Activated naive CD4-positive, alpha-beta T cell treated with anti-CD3 and anti-CD28 coated beads, Interleukin-2, amount 50 U/mL, for 72 hours (primary cell): ENCODE measurements at regions not wholly inside any gene's neighbourhood (a gene's known extent, or its start where the extent isn't known, plus 50 kb on each side); places are given as distances from the start of the nearest gene placed in this dataset.

Source experiments
- ATAC-seq, 2 donors: fragments of 150-1000 bp; cut with Tn5 transposase; 2 replicates each; pipeline ENCODE4 v1.10.0; 2021; ENCODE audit warnings: mild to moderate bottlenecking in 2 of 2, moderate library complexity in 2 of 2
- DNase-seq, 2 donors: peaks; one replicate each; pipeline ENCODE4 v3.0.0; 2021 to 2022; ENCODE audit warnings: low spot score in 2 of 2
- H3K27ac Mint-ChIP-seq, 2 donors: one replicate each; pipeline ENCODE4 v1.8.0; 2022; ENCODE audit warnings: mild to moderate bottlenecking in 2 of 2, mixed read lengths in 2 of 2
- H3K36me3 Mint-ChIP-seq, 2 donors: one replicate each; pipeline ENCODE4 v1.8.0; 2022; ENCODE audit warnings: mixed read lengths in 2 of 2
- H3K9me3 Mint-ChIP-seq, 2 donors: one replicate each; pipeline ENCODE4 v1.8.0; 2022; ENCODE audit warnings: mixed read lengths in 2 of 2

GRCh38 chr1:112800289-112800688, 85.2 kb upstream of the PPM1J start:
- no peak for ATAC-seq
- Mint-ChIP-seq H3K36me3 (no peaks in the 10 kb centered on the region), H3K27ac (no peak overlapping the region), H3K9me3 (no peaks in the 10 kb centered on the region)
- DNase-seq: no peak

DNA sequence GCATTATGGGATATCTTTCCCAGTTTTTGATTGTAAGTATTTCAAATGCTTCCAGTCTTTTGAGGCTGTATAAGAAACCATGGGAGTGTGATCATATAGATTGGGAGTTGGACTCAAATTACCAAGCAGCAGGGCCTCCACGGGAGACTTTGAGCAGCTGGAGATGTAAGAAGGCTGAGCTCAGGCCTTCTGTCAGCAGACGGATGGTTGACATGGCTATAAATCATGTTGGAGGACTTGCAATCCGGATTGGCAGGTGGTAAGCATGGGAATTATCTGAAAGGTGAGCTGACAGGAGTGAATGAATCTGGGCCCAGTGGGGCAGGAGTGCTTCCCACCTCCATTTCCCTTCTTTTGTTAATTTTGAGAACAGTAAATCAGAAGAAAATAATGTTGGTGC, 83.2 kb upstream of the PPM1J start:
- ATAC-seq: no peak
- H3K9me3 Mint-ChIP-seq: no peaks in the 10 kb centered on the region
- no peak for DNase-seq
- H3K27ac Mint-ChIP-seq: no peak overlapping the region
- H3K36me3 Mint-ChIP-seq: no peaks in the 10 kb centered on the region

DNA sequence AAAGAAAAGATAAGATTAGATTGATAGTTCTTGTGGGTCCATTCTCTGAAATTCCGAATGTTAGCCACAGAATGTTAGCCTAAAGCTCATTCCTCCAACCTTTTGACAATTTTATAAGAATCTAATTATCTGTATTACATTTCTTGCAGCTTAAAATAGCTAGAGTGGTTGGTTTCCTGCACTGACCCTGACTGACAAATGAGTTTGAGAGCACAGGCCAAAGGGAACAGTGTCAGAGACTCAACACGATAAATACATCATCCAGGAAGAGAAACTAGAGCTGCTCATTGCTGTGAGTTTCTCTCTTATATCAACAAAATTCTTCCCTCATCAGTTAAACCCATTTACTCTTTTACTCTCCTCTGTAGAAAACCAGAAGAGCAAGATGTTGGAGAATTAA, 82.1 kb upstream of the PPM1J start:
- Mint-ChIP-seq H3K36me3 (no peaks in the 10 kb centered on the region), H3K9me3 (no peaks in the 10 kb centered on the region), H3K27ac (no peak overlapping the region)
- ATAC-seq (no peak), DNase-seq (no peak)

- no peaks in the 10 kb centered on the region for H3K36me3 Mint-ChIP-seq
- ATAC-seq (no peak), DNase-seq (no peak)
- H3K9me3 Mint-ChIP-seq: no peaks in the 10 kb centered on the region
- no peak overlapping the region for H3K27ac Mint-ChIP-seq
Measured at GRCh38 chr1:112794654-112795239, 79.6 kb upstream of the PPM1J start.

DNA sequence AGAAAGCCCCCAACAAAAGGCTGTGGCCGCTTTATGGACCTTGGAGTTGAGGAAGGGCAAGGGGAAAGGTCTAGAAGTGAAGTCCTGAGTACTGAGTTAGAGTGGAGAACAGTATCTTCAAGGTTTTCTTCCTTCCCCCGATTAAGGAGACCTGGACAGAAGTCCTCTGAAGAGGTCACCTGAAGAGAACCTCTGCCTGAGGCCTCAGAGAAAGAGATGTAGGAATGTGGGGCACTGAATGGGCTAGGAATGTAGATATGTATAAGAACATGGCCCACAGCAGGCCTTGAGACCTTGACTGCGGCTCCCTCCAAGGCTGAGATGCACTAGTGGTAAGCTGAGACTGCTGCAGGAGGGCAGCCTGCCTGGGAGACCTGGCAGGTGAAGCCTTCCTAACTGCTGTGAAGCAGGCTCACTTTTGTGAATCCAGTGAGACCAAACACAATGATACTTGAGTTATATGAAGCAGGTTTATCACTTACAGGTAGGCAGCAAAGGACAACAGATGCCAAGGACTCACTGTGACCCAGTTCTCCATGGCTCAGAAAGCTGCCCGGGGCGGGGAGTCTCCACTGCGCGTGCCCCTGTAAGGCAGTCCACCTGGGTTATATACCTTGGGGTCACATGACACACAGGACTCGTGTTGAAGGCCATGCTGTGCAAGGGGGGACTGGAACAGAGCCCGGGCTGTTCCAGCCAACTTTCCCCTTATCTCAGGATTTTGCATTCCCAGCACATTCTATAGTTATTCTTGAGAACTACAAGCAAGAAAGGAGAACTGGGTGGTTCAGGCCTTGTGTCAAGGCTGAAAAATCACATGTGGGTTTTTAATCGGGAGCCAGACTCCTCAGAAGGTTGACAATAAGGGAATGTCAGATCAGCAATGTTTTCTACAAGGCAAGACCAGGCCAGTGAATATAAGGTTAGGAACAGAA, 78.8 kb upstream of the PPM1J start:
- no peaks in the 10 kb centered on the region for H3K9me3 Mint-ChIP-seq
- no peaks in the 10 kb centered on the region for H3K36me3 Mint-ChIP-seq
- ATAC-seq: no peak
- no peak for DNase-seq
- H3K27ac Mint-ChIP-seq: no peak overlapping the region

- Mint-ChIP-seq H3K9me3 (no peaks in the 10 kb centered on the region), H3K27ac (no peak overlapping the region), H3K36me3 (no peaks in the 10 kb centered on the region)
- no peak for DNase-seq
- no peak for ATAC-seq
Measured at GRCh38 chr1:112791723-112792104, 76.6 kb upstream of the PPM1J start.

DNA sequence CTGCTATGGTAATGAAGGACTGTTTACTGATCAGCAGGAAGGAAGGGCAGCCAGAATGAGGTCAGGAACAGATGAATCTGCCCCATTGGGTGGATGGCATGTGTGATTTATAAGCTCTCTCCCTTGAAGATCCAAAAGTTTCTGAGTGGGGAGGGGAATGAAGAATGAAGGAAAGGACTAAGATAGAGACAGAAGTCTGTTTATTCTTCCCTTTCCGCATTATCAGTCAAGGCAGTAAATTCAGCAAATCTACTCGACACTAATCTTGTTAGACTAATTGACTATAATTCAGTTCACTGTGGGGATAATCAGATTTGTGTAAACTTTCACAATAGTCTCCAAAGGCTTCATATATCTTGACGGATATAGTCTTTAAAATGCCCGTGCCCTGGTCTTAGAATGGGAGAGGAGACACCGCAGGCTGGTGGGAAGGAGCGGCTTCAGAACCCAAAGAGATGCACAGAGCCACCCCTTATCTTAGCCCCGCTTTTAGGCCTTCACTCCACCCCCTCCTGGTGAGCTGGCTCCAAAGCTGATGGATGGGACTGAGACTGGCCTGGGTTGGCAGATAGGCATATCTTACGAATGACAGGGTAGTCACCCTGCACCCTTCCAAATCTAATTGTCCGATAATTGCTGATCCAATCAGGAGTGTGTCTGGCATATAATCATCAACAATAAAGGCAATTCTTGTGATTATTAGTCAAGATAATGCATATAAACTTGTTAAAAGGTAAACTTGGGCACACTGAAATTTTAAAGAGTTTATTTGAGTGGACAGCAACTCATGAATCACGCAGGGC, 76.0 kb upstream of the PPM1J start:
- Mint-ChIP-seq H3K27ac (no peak overlapping the region), H3K36me3 (no peaks in the 10 kb centered on the region), H3K9me3 (no peaks in the 10 kb centered on the region)
- no peak for DNase-seq
- no peak for ATAC-seq

- DNase-seq (no peak), ATAC-seq (no peak)
- Mint-ChIP-seq H3K36me3 (no peaks in the 10 kb centered on the region), H3K27ac (no peak overlapping the region), H3K9me3 (no peaks in the 10 kb centered on the region)
Measured at GRCh38 chr1:112788561-112788960, 73.4 kb upstream of the PPM1J start.

DNA sequence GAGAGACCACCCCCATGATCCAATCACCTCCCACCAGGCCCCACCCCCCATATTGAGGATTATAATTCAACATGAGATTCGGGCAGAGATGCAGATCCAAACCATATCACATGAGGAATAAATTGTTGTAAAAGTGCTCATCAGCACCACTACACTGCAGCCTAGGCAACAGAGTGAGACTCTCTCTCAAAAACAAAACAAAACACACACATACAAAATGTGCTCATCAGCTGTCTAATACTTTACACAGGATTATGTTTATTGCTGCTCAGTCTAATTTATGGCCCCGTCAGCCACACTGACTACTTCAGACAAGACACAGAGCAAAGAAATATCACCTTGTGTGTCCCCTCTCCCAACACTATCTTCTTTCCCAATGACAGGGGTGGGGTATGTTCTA, 72.9 kb upstream of the PPM1J start:
- H3K27ac Mint-ChIP-seq: no peak overlapping the region
- no peak for DNase-seq
- no peaks in the 10 kb centered on the region for H3K9me3 Mint-ChIP-seq
- H3K36me3 Mint-ChIP-seq: no peaks in the 10 kb centered on the region
- ATAC-seq: no peak

DNA sequence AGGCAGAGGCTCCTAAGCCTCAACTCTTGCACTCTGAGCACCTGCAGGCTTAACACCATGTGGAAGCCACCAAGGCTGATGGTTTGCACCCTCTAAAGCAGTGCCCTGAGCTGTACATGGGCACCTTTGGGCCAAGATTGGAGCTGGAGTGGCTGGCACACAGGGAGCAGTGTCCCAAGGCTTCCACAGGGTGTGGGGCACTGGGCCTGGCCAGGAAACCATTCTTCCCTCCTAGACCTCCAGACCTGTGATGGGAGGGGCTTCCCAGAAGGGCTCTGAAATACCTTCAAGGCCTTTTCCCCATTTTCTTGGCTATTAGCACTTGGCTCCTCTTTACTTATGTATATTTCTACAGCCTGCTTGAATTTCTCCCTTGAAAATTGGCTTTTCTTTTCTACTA, 67.9 kb upstream of the PPM1J start:
- DNase-seq: no peak
- Mint-ChIP-seq H3K9me3 (no peaks in the 10 kb centered on the region), H3K36me3 (no peaks in the 10 kb centered on the region), H3K27ac (no peak overlapping the region)
- ATAC-seq: no peak

DNA sequence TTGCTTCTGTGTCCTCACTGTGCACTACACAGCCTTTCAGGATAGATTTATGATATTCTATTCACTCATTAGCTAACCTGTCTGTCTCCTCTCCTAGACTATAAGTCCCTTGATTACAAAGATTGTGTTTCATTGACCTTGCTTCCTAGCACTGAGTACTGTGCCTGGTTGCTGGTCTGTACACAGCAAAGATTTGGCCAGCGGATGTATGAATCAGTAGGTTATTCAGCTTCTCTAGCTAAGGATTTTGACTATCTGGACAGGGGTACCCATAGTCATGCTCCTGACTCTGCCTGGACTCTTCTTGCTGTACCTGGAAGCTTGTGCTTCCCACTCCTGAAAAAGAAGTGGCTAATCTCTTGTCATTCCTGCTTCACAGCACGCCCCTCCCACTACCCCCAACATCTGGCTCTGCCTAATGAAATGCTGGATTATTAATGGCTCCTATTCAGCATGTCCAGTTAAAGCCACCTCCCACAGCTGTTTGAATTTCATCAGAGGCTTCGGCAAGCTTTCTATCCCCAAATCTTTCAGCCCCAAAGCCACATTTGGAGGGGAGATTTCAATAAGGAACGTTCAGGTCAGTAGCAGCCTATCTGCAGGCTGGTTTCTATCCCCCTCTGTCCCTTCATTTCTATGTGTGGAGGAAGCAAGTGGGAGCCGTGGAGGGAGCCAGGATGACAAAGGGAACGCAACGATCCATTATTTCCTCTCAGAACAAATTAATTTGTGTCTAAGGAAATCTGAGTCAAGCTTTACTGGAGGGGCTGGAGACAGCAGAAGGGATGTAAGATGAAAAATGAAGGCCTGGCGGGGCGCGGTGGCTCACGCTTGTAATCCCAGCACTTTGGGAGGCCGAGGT, 64.8 kb upstream of the PPM1J start:
- DNase-seq (no peak), ATAC-seq (no peak)
- H3K36me3 Mint-ChIP-seq: no peaks in the 10 kb centered on the region
- no peaks in the 10 kb centered on the region for H3K9me3 Mint-ChIP-seq
- no peak overlapping the region for H3K27ac Mint-ChIP-seq

DNA sequence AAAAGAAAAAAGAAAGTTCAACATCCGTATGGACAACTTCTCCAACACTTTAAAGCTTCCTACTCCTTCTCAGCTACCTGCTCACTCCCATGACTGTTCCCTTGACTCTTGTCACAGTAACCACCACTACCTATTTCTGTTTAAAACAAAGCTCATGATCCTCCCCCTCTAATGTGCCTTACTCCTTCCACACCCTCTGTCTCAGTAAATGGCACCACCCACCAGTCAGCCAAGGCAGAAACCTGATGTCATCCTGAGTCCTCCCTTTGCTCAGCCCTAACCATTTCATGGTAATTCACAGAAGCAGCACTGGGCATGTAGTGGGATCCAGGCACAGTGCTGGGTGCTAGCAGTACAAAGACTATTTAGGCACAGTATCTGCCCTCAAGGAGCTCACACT, 63.0 kb upstream of the PPM1J start:
- Mint-ChIP-seq H3K36me3 (no peaks in the 10 kb centered on the region), H3K9me3 (no peaks in the 10 kb centered on the region), H3K27ac (no peak overlapping the region)
- ATAC-seq: no peak
- no peak for DNase-seq

- no peaks in the 10 kb centered on the region for H3K9me3 Mint-ChIP-seq
- no peak overlapping the region for H3K27ac Mint-ChIP-seq
- ATAC-seq (no peak), DNase-seq (no peak)
- no peaks in the 10 kb centered on the region for H3K36me3 Mint-ChIP-seq
Measured at GRCh38 chr1:112776688-112777087, 61.6 kb upstream of the PPM1J start.

- Mint-ChIP-seq H3K9me3 (no peaks in the 10 kb centered on the region), H3K27ac (no peak overlapping the region), H3K36me3 (no peaks in the 10 kb centered on the region)
- ATAC-seq: no peak
- no peak for DNase-seq
Measured at GRCh38 chr1:112772781-112773180, 57.6 kb upstream of the PPM1J start.

DNA sequence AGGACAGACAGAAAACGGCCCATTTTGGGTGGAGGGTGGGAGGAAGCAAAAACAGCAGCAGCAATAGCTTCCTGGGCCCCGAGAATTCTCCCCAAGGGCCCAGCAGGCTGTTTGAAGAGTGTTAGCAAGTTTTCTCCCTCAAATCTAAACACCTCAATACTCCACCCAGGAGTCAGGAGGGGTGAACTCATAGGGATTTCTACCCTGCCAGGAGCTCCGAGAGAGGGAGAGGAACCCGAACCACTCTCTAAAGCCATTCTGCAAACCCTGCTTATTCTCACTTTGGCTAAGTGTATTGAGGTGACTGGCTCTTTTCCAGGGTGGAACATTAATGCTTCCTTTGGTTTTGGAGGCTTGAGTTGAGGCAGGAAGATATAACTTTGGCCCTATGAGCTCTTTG, 55.6 kb upstream of the PPM1J start:
- Mint-ChIP-seq H3K27ac (no peak overlapping the region), H3K36me3 (no peaks in the 10 kb centered on the region), H3K9me3 (no peaks in the 10 kb centered on the region)
- DNase-seq (no peak), ATAC-seq (no peak)

DNA sequence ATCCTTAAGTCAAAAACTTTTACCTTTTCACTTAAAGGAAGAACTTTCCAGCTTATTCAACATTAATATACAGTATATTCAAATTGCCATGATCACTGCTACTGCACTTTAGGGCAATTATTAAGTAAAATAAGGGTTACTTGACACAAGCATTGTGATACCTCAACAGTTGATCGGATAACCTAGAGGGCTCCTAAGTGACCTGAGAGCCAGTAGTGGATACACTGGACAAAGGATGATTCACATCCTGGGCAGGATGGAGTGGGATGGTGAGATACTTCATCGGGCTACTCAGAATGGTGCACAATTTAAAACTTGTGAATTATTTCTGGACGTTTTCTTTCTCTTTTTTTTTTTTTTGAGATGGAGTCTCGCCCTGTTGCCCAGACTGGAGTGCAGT, 54.5 kb upstream of the PPM1J start:
- Mint-ChIP-seq H3K36me3 (no peaks in the 10 kb centered on the region), H3K27ac (no peak overlapping the region), H3K9me3 (no peaks in the 10 kb centered on the region)
- ATAC-seq: no peak
- DNase-seq: no peak

- Mint-ChIP-seq H3K9me3 (no peaks in the 10 kb centered on the region), H3K27ac (no peak overlapping the region), H3K36me3 (no peaks in the 10 kb centered on the region)
- DNase-seq (no peak), ATAC-seq (no peak)
Measured at GRCh38 chr1:112767646-112768045, 52.5 kb upstream of the PPM1J start.
